ENCODE measurements at regions not wholly inside any gene's neighbourhood (a gene's known extent, or its start where the extent isn't known, plus 50 kb on each side); places are given as distances from the start of the nearest gene placed in this dataset.

- in situ Hi-C loops (cut with MboI; ENCODE audit: low sequenced_read_pairs) = no loop called here
Observed at GRCh38 chr10:118110750-118111149, 64.0 kb upstream of the RAB11FIP2 start.

- in situ Hi-C loops (cut with MboI; ENCODE audit: low sequenced_read_pairs) = no loop called here
Observed at GRCh38 chr10:118108194-118109026, 61.7 kb upstream of the RAB11FIP2 start.

- in situ Hi-C loops (cut with MboI; ENCODE audit: low sequenced_read_pairs) = no loop called here
Observed at GRCh38 chr10:118107541-118107940, 60.8 kb upstream of the RAB11FIP2 start.

- in situ Hi-C loops (cut with MboI; ENCODE audit: low sequenced_read_pairs) = no loop called here
Observed at GRCh38 chr10:118107040-118107439, 60.3 kb upstream of the RAB11FIP2 start.

- in situ Hi-C loops (cut with MboI; ENCODE audit: low sequenced_read_pairs) = no loop called here
Observed at GRCh38 chr10:118106426-118106825, 59.7 kb upstream of the RAB11FIP2 start.

GRCh38 chr10:118102121-118102520 is 55.4 kb upstream of the RAB11FIP2 start:
- in situ Hi-C loops (cut with MboI; ENCODE audit: low sequenced_read_pairs) = no loop called here

GRCh38 chr10:118101501-118101900 is 54.8 kb upstream of the RAB11FIP2 start:
- in situ Hi-C loops (cut with MboI; ENCODE audit: low sequenced_read_pairs) = no loop called here
